ENCODE measurements at regions not wholly inside any gene's neighbourhood (a gene's known extent, or its start where the extent isn't known, plus 50 kb on each side); places are given as distances from the start of the nearest gene placed in this dataset.

DNA sequence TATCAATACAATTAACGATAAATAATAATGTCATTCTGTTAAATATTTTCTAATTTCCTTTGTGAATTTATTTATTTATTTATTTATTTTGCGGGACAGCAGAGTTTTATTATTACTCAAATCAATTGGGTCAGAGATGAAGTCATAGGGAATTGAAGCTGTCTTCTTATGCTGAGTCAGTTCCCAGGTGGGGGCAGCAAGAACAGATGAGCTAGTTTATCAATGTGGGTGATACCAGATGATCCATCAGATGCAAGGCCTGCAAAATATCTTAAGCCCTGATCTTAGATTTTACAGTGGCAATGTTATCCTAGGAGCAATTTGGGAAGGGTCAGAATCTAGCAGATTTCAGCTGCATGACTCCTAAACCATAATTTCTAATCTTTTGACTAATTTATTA is 1050.3 kb downstream of the OTOL1 start:
- no peak for TF ChIP-seq CTCF (IDR thresholded peaks at IDR 0.05; ENCODE audit: low read length, missing control alignments)
- no peak overlapping the region for H3K4me3 ChIP-seq (replicated peaks; ENCODE audit: low read depth, low read length)
- no peak for DNase-seq (ENCODE audit: low read depth)

DNA sequence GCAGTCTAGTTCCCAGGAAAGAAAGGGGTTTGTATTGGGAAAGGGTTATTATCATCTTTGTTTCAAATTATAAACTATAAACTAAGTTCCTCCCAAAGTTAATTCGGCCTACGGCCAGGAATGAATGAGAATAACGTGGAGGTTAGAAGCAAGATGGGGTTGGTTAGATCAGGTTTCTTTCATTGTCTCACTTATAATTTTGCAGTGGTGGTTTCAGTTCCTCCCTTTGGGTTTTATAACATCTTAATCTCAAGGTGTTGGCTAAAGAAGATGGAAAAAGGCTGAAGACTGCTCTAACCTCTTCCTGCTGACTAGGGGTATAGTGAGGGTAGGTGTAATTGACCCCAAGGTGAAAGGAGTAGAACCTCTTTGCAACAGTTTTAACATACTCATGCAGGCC is 1050.7 kb downstream of the OTOL1 start:
- no peak for TF ChIP-seq CTCF (IDR thresholded peaks at IDR 0.05; ENCODE audit: low read length, missing control alignments)
- H3K4me3 ChIP-seq (replicated peaks; ENCODE audit: low read depth, low read length): no peak overlapping the region
- no peak for DNase-seq (ENCODE audit: low read depth)

- DNase-seq (ENCODE audit: low read depth): no peak
- TF ChIP-seq CTCF (IDR thresholded peaks at IDR 0.05; ENCODE audit: low read length, missing control alignments): no peak
- H3K4me3 ChIP-seq (replicated peaks; ENCODE audit: low read depth, low read length): no peak overlapping the region
Observed at GRCh38 chr3:162555761-162556160, 1059.2 kb downstream of the OTOL1 start.

DNA sequence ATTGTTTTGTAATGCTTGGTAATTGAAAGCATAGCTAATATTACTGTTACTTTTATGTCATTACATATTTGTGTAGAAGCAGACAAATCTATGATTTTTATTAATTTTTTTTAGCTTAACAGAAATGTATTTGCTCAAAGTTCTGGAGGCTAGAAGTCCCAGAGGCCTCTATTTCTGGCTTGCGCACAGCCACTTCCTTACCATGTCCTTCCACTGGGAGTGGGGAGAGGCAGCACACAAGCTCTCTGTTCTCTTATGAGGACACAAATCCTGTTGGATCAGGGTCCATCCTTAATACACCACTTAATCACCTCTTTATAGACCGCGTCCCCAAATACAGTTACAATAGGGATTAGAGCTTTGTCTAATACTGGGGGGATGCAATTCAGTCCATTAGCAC is 1061.4 kb downstream of the OTOL1 start:
- no peak for DNase-seq (ENCODE audit: low read depth)
- TF ChIP-seq CTCF (IDR thresholded peaks at IDR 0.05; ENCODE audit: low read length, missing control alignments): no peak
- H3K4me3 ChIP-seq (replicated peaks; ENCODE audit: low read depth, low read length): no peak overlapping the region

GRCh38 chr3:162568706-162569105 is 1072.1 kb downstream of the OTOL1 start:
- no peak for TF ChIP-seq CTCF (IDR thresholded peaks at IDR 0.05; ENCODE audit: low read length, missing control alignments)
- no peak for DNase-seq (ENCODE audit: low read depth)
- no peak overlapping the region for H3K4me3 ChIP-seq (replicated peaks; ENCODE audit: low read depth, low read length)

- TF ChIP-seq CTCF (IDR thresholded peaks at IDR 0.05; ENCODE audit: low read length, missing control alignments): no peak
- H3K4me3 ChIP-seq (replicated peaks; ENCODE audit: low read depth, low read length): no peak overlapping the region
- DNase-seq (ENCODE audit: low read depth): no peak
Observed at GRCh38 chr3:162569314-162569713, 1072.7 kb downstream of the OTOL1 start.

DNA sequence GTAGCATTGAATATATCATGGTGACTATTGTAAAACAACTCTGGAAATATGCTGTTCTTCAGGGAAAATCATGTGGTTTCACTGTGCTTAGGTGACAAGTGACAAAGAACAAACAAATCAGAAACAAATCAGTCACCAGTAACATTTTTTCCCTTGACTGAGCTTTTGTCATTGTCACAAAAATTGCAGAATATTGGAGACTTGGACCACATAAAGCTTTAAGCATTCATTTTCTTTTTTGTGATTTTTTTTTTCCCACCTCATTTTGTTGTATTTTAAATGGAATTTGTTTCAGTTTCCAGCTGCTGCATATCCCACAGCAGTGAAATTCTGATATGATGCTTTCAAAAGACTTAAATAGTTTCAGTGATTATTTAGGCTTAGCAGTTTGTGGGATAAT is 1088.4 kb downstream of the OTOL1 start:
- TF ChIP-seq CTCF (IDR thresholded peaks at IDR 0.05; ENCODE audit: low read length, missing control alignments): no peak
- DNase-seq (ENCODE audit: low read depth): no peak
- no peak overlapping the region for H3K4me3 ChIP-seq (replicated peaks; ENCODE audit: low read depth, low read length)
